GM04503 (cell line): ENCODE measurements at regions not wholly inside any gene's neighbourhood (a gene's known extent, or its start where the extent isn't known, plus 50 kb on each side); places are given as distances from the start of the nearest gene placed in this dataset.
"Not testable (repeated sequence)": the region's sequence is repeated elsewhere in the genome, so short reads cannot be mapped to it uniquely, and the experiment has no call there.

Experiments
- DNase-seq: peaks from one replicate; pipeline ENCODE4 v3.0.0-alpha.2; 2012; ENCODE audit warnings: low read depth

- no peak for DNase-seq
Measured at GRCh38 chr4:123158576-123158975, 236.2 kb upstream of the NUDT6 start.

- DNase-seq = no peak
Measured at GRCh38 chr4:123159479-123159878, 237.1 kb upstream of the NUDT6 start.

- no peak for DNase-seq
Measured at GRCh38 chr4:123162859-123163258, 233.7 kb upstream of the SPRY1 start.

- no peak for DNase-seq
Measured at GRCh38 chr4:123163501-123163900, 233.1 kb upstream of the SPRY1 start.

GRCh38 chr4:123166023-123166422 is 230.6 kb upstream of the SPRY1 start:
- DNase-seq = no peak

GRCh38 chr4:123167931-123168330 is 228.7 kb upstream of the SPRY1 start:
- no peak for DNase-seq

- DNase-seq = no peak
Measured at GRCh38 chr4:123168812-123169211, 227.8 kb upstream of the SPRY1 start.

- no peak for DNase-seq
Measured at GRCh38 chr4:123170843-123171242, 225.8 kb upstream of the SPRY1 start.

GRCh38 chr4:123176605-123177004 is 220.0 kb upstream of the SPRY1 start:
- DNase-seq = no peak

GRCh38 chr4:123182289-123182688 is 214.3 kb upstream of the SPRY1 start:
- DNase-seq = no peak

- no peak for DNase-seq
Measured at GRCh38 chr4:123183308-123183707, 213.3 kb upstream of the SPRY1 start.

- not testable (repeated sequence) for DNase-seq
Measured at GRCh38 chr4:123183754-123184153, 212.8 kb upstream of the SPRY1 start.

- no peak for DNase-seq
Measured at GRCh38 chr4:123186731-123187130, 209.9 kb upstream of the SPRY1 start.

GRCh38 chr4:123190176-123190575 is 206.4 kb upstream of the SPRY1 start:
- DNase-seq = no peak

GRCh38 chr4:123191728-123192127 is 204.9 kb upstream of the SPRY1 start:
- DNase-seq = no peak

GRCh38 chr4:123193802-123194367 is 202.7 kb upstream of the SPRY1 start:
- no peak for DNase-seq

GRCh38 chr4:123198706-123199105 is 197.9 kb upstream of the SPRY1 start:
- DNase-seq = peak; percentile 9

GRCh38 chr4:123200051-123200940 is 196.3 kb upstream of the SPRY1 start:
- DNase-seq = no peak

- DNase-seq = no peak
Measured at GRCh38 chr4:123204737-123205136, 191.9 kb upstream of the SPRY1 start.

GRCh38 chr4:123206016-123206415 is 190.6 kb upstream of the SPRY1 start:
- no peak for DNase-seq

- DNase-seq = no peak
Measured at GRCh38 chr4:123209436-123209835, 187.2 kb upstream of the SPRY1 start.

GRCh38 chr4:123215536-123215935 is 181.1 kb upstream of the SPRY1 start:
- no peak for DNase-seq

- no peak for DNase-seq
Measured at GRCh38 chr4:123216543-123216942, 180.1 kb upstream of the SPRY1 start.

- no peak for DNase-seq
Measured at GRCh38 chr4:123216946-123217345, 179.6 kb upstream of the SPRY1 start.
